GM21515 (cell line): ENCODE measurements at regions not wholly inside any gene's neighbourhood (a gene's known extent, or its start where the extent isn't known, plus 50 kb on each side); places are given as distances from the start of the nearest gene placed in this dataset.
"Not testable (repeated sequence)": the region's sequence is repeated elsewhere in the genome, so short reads cannot be mapped to it uniquely, and the experiment has no call there.

Source experiments
- ATAC-seq: cut with Tn5 transposase; IDR thresholded peaks from one replicate; pipeline ENCODE4 v1.9.1; 2021; ENCODE audit not compliant: unreplicated experiment

DNA sequence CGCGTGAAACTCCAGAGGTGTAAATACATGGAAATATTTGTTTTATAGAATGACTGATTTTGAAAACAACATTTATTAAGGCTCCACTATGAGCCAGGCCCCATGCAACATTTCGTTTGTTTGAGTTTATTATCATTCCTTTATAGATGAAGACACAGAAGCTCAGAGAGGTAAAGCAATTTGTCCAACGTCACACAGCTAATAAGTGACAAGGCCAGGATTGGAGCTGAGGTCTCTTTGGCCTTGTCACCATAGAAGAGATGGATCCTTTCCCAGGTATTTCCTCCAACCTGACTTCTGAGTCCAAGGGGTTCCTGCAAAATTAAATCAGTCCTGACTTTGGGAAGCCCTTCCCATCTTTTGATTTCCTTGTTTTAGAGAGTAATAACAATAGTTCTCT, 98.0 kb downstream of the SYF2 start:
- ATAC-seq: no peak

DNA sequence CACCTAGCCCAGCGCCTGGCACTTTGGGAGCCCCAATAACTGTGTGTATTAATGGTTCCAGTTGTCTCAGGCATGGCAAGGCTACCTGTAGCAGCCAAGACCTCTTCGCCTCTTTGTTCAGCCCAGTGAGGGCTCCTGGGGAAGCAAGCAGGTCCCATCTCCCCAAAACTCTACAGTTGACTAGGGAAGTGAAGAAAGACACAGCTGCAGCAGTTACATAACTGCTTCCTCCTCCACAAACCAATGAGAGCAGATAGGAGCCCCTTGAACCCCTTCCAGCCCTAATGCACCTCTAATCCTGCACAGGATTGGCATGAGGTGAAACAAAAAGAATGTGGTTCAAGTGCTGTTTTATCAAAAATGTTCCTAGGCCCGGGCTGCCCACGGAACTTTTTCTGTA, 100.5 kb downstream of the SYF2 start:
- no peak for ATAC-seq

DNA sequence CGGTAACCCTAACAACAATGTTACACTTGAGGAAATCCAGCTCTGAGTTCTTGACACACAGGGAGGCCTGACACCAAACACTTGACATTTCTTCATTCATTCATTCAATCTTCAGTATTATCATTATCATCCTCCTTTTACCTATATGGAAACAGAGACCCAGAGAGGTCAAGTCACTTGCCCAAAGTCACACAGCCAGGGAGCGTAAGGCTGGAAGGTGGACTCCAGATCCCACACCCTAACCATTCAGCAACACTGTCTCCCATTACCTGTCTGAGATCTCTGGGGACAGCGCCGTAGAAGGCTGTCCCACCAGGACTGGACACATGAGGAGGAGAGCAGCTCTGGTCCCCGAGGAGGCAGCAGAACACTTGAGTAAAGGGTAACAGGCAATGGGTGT, 101.4 kb downstream of the SYF2 start:
- no peak for ATAC-seq

DNA sequence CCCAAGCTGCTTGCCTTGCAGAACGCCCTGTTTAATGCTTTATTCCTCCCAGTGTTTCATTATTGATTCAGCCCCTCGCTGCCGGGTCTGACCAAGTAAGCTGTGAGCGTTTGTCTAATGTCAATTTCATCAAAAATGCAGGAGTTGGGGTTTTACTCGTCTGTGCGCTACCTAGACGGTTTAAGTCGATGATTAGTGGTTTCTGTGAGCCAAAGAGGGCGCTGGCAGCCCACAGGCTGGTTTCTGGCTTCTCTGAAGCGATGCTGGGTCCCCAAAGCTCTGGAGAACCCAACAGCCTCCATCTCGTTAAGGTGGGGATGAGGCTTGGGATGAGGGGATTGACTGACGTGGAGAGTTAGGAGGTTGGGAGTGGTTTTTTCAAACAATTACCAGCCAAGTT, 102.9 kb downstream of the SYF2 start:
- no peak for ATAC-seq

DNA sequence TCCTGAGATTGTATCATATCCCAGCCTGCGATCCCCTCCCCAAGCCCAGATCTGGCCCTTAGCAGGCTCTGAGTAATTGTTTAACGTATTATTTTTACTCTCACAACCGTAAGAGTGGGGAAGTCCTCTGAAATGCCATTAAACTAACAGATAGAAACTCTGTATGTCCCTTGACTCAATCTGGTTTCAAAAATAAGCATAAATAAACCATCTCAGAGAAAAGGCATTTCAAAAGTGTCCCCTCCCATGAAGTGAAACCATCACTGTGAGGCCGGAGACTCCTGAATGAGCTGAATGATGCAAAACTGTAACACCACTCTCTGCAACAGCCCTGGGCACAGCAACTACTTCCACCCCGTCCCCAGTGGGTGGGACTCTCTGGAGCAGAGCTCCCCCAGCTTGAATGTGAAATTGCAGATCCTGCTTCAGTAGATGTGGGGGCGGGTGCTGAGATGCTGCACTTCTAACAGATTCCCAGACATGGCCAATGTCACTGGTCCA, 104.1 kb downstream of the SYF2 start:
- ATAC-seq: no peak

DNA sequence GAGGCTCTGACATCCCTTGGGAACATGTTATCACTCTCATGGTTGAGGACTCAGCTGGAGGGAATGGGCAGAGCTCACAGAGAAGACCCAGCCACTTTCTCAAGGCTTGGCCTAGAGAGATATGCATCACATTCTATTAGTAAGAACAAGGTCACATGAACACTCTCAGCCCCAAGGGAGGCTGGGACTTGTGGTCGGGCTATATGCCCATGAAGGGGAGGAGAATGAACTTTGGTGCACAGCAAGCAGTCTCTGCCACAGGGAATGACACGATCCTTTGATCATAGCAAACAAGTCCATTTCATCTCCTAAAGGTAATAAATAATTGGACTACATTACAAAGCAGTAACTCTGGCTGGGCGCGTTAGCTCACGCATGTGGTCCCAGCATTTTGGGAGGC, 105.7 kb downstream of the SYF2 start:
- no peak for ATAC-seq

DNA sequence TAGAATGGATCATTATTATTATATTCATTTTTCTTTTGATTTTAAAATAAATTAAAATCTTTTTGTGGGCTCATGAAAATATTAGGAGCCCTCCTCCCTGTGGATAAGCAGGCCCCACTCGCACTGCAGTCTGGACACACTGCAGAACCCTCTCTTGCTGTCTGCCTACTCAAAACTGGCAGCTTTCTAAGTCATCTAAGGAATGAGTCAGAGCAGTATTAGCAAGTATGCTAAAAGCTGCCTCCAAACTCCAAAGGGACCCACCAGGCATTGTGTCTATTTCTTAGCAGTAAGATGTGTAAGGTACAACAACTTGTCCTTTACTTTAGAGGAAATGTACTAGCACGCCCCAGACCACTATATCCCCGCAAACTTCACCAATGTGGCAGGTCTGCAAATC, 108.8 kb downstream of the SYF2 start:
- ATAC-seq: no peak

DNA sequence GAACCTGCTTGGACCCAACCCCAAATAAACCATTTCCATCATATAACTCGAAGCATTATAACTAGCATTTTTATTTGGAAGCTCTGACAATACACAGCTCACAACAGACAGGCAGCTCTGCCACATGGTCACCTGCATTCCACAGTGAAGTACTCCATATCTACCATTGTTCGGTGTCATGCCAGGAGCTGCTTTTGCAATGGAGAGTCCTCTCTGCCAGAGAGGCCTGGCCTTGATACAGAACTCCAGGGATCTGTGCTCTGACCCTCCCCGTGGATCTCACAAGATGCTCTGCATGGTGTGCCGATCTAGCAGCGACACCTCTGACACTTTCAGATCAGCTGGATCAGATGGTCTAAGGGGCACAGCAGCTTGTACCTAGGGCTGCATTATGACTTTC, 109.6 kb downstream of the SYF2 start:
- ATAC-seq: no peak

DNA sequence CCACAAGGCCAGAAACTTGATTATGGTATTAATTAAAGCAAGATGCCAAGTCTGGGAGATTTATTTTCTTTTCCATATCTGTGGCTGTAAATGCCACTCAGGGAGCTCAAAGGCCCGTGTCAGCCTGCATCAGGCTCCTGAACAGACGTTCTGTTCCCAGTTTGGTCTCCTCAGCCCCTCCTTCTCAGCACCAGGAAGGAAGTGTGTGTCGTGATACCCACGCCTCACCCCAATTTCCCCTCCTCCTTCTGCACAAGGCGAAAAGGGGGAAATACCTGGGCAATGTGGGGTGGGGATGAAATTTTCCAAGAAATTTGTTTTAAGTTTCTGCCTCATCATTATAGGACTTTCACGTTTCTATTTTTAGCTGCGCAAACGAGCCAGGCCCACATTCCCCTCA, 112.0 kb downstream of the SYF2 start:
- no peak for ATAC-seq

DNA sequence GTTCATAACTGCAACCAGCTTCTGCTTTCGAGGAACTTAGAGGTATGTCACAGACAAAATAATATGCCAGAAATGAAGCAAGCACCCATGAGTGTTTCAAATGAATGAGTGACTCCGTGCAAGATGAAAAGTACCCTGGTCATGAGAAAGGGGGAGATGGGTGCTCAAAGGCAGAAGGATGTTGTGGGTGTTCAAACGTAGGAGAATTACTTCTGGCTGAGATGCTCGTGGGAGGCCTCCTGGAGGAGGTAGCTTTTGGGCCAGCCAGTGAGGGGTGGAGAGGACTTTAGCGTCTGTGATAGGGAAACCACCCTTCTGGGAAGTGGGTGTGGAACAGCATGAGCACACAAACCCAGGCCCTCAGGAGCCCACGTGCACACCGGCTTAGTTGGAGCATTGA, 113.8 kb downstream of the SYF2 start:
- no peak for ATAC-seq

DNA sequence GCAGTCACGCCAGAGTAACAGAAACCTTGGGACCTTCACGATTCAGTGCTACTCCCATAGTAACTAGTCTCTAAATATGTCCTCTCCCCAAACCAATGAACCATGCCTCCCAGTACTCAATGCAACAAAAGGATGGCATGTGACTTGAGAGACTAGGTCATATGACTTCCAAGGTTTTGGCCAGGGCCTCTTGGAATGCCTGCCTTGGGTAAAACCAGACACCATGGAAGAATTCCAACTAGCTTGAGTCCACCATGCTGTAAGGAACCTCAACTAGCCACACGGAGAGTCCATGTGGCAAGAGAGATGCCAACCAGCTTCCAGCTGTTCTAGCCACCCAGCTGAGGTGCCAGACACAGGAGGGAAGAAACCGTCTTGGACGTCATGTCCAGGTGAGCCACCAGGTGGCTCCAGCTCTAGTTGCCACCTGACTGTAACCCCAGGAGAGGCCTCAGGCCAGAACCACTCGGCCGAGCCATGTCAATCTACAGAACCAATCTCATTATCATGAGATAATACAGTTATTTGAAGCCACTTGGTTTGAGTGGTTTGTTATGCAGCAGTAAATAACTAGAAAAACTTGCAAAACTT, 115.0 kb downstream of the SYF2 start:
- no peak for ATAC-seq

DNA sequence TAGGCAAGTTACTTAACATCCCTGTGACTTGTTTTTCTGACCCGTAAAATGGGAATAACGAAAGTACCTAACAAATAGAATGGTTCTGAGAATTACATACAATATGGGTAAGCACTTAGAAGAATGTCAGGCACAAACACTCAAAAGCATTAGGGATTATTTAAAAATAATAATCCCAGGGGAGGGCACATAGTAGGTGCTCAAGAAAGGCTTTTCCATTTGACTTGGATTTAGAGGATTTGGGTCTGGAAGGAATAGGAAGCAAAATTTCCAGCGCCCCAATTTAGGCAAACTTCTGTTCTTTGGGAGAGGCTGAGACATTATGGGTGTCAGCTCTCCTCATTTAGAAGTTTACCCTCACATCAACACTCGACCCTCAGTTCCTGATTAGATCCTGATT, 115.5 kb downstream of the SYF2 start:
- no peak for ATAC-seq

DNA sequence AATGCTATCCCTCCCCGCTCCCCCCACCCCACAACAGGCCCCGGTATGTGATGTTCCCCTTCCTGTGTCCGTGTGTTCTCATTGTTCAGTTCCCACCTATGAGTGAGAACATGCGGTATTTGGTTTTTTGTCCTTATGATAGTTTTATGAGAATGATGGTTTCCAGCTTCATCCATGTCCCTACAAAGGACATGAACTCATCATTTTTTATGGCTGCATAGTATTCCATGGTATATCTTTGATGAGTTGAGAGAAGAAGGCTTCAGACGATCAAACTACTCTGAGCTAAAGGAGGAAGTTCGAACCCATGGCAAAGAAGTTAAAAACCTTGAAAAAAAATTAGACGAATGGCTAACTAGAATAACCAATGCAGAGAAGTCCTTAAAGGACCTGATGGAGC, 116.2 kb downstream of the SYF2 start:
- ATAC-seq: not testable (repeated sequence)

DNA sequence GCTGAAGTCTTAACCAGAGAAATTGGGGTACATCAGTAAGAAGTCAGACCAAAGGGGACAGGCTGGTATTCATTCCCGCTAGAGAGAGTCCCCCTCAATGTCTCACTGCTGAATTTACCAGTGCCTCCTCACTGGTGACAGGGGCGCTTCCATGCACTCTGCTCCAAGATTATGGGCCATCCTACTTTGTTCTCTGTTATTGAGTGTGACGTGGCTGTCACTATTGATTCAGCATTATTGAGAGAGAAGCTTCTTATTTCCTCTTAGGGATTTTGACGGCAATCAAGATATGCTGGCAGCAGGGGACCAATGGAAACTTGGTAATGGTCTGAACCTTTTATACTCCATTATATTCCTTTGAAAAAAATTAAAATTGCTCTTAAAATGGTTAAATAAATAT, 118.6 kb downstream of the SYF2 start:
- ATAC-seq: no peak

DNA sequence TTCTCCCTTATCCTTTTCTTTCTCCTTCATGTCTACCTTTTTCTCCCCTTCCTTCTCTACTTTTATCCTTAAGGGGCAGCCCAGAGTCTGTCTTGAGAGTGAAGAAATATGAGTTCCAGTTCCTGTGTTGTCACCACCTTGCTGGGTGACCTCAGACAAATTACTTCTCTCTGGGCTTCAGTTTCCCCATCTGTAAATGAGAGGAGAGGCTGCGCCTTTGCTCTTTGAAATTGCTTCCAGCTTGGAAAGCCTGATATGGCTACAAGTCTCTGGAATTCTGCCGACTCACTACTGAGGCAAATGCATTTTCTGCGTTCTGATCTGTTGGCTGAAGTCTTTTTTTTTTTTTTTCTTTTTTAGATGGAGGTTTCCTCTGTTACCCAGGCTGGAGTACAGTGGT, 119.2 kb downstream of the SYF2 start:
- ATAC-seq: no peak

DNA sequence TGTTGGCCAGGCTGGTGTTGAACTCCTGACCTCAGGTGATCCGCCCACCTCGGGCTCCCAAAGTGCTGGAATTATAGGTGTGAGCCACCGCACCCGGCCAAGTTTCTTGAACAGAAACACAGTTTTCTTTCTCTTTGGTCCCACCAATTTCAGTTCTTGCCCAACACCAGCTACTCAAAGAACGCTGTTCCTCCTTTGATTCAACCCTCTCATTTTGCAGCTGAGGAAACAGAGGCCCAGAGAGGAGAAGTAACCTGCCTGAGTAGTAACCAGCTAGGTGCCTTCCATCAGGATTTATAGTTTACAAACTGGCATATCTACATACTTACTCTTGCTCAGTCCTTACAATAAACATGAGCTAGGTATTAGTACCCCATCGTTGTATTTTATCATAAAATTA, 119.9 kb downstream of the SYF2 start:
- no peak for ATAC-seq

DNA sequence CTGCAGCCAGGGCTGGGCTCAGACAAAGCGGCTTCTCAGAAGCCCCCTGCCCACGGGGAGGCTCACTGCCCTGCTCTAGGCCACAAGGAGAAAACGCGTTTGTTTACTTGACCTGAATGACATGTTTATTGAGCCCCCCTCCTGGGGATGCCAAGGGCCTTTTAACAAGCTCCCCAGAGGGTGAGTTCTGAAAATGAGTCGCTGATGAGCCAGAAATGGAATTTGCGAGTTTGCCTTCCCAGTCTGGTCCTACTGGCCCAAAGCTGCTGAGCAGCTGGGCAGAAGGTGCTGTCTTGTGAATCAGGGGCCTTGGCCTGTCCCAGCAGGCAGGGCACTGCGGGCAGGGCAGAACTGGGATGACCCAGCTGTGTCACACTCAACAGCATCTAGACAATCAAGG, 120.6 kb downstream of the SYF2 start:
- no peak for ATAC-seq

DNA sequence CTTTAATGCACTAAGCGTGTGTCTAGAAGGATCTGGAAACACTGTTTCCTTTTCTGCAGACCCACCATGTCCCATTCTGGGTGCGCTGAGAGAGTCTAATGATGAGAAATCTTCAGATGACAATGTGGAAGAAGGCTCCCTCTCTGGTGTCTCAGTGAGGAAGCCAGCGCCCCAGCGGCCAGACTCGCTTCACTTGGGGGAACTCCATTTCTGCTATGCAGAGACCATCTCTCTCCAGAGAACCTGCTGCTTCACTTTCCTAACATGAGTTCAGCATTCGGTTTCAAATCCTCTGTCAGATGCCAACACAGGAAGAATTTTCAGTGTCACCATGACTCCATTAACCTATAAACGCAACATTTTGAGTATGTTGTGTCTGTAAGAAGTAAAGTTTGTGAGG, 121.8 kb downstream of the SYF2 start:
- ATAC-seq: no peak

DNA sequence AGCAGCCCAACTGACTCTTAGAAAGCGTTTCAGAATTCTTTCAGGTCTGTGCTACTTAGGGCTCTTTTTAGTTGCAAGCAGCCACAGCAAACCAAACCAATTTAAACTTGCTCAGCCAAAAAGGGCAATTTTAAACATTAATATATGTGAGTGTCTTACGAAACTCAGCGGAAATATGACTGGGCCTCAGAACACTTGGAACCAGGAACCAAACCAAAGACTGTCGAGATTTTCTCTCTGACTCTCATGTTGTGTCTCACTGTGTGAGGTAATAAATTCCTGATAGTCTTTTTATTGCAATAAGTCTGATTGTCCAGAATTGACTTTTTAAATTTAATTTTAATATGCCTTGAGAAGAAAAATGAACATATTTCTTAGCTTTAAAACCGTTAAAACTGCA, 122.3 kb downstream of the SYF2 start:
- ATAC-seq: no peak

DNA sequence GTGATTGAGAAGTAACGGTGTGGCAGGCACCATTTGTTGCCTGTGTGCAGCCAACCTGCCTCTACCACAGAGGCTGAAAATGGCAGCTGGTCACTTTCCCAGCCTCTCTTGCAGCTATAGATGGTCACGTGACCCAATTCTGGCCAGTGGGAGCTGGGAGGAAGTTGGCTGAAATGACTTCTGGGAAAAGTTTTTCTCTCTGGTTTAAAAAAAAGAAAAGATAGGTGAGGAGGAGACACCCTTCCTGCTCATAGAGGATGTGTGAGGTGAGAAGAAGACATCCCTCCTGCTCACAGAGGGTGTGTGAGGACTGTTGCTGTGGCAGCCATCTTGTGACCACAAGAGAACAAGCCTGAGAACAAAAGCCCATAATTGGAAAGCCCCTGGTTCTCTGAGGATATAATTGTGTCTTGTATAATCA, 122.8 kb downstream of the SYF2 start:
- ATAC-seq: no peak

DNA sequence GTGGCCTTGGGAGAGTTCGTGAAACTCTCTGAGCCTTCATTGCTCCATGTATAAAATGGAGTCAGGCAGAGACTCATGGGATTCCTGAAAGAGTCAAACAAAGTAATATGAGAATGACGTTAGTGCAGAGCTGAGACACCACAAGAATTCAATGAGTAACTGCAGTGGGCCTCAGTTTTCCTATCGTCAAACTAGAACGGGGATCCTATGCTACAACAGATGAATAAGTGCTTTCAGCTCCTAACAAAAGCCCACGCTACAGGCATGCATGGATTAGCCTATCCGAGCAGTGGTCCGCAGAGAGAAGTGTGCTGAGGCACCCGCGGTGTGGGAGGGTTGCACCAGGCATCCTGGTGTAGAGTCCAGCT, 124.7 kb downstream of the SYF2 start:
- ATAC-seq: no peak

DNA sequence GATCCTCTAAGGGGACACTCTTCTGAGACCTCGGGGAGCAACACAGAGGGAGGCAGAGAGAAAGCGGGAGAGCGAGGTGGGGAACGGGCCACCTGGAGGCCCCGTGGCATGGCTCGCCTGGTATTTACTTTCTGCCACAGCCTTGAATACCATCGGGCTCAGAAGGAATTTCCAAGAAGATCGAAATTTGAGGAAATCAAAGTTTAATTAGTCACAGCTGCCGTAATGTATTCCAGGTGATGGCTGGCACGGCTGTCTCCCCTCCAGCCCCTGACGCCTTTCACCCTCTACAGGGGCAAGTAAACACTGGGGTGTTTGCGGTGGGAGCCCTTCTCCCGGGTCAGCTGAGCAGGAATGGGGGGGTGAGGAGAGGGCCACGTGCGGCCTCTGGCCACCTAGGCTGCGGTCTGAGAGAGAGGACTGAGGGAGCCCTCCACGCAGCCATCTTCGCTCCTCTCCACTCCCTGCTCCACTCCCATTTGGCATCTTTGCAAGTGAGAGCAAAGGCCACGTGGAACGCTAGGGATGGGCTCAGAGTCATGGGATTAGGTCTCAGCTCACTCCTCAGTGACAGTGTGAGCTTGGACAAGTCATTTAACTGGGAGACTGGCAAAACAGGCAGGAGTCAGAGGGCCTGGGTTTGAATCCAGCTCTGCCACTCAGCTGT, 125.2 kb downstream of the SYF2 start:
- no peak for ATAC-seq

DNA sequence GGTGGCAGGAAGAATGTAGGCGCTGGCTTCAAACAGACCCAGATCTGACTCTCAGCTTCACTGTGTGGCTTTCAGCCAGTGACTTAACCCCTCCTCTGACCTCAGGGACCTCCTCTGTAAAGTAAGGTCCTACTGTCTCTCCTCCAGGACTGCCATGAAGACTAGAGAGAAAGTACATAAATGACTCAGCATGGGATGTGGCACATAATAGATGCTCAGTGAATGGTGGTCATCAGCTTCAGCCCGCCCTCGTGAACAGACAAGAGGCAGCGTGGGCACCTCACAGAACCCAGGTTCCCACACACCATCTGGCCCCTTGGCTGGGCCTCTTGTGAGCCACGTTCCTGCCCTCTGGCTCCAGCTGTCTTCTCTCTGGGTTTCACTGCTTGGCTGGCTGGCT, 126.0 kb downstream of the SYF2 start:
- no peak for ATAC-seq
